ENCODE measurements at regions not wholly inside any gene's neighbourhood (a gene's known extent, or its start where the extent isn't known, plus 50 kb on each side); places are given as distances from the start of the nearest gene placed in this dataset.

DNA sequence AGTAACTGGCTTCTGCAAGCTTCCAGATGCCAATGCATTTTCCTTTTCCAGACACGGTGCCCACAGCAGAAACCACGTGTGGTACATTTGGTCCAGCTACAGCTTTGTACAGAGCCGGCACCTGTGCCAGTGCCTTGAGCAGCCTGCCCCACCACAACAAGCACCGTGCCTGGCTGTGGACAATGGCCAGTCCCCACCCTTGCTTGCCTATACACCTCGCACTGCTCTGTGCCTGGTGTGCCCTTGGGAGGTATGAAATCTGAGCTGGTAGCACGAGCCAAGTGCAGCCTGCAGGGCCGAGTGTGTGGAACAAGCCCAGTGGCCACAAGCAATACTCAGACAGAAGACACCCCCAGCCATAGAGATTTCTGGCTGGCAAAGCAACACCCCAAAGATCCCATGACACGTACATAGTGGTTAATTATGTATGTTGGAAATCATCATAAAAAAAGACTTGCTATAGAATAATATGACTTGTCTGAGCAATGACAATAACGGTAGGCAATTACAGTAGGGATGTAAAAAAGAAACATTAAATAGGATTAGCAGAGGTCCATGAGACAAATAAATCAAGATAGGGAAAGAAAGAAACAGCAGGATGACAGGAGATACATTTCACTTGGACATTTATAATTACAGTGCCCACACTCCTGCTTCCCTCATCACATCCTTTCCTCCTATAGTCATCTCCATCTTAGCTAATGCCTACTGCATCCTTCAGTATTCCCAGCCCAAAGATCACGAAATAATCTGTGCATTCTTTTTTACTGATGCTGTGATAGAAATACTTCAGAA lies 1399.5 kb downstream of the PCDH9 start:
- TF ChIP-seq, protein P1, sequence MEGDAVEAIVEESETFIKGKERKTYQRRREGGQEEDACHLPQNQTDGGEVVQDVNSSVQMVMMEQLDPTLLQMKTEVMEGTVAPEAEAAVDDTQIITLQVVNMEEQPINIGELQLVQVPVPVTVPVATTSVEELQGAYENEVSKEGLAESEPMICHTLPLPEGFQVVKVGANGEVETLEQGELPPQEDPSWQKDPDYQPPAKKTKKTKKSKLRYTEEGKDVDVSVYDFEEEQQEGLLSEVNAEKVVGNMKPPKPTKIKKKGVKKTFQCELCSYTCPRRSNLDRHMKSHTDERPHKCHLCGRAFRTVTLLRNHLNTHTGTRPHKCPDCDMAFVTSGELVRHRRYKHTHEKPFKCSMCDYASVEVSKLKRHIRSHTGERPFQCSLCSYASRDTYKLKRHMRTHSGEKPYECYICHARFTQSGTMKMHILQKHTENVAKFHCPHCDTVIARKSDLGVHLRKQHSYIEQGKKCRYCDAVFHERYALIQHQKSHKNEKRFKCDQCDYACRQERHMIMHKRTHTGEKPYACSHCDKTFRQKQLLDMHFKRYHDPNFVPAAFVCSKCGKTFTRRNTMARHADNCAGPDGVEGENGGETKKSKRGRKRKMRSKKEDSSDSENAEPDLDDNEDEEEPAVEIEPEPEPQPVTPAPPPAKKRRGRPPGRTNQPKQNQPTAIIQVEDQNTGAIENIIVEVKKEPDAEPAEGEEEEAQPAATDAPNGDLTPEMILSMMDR (IDR thresholded peaks at IDR 0.05), result no peak
- no peak for DNase-seq (ENCODE audit: low spot score)
- no peak for ATAC-seq (ENCODE audit: low FRiP score)

DNA sequence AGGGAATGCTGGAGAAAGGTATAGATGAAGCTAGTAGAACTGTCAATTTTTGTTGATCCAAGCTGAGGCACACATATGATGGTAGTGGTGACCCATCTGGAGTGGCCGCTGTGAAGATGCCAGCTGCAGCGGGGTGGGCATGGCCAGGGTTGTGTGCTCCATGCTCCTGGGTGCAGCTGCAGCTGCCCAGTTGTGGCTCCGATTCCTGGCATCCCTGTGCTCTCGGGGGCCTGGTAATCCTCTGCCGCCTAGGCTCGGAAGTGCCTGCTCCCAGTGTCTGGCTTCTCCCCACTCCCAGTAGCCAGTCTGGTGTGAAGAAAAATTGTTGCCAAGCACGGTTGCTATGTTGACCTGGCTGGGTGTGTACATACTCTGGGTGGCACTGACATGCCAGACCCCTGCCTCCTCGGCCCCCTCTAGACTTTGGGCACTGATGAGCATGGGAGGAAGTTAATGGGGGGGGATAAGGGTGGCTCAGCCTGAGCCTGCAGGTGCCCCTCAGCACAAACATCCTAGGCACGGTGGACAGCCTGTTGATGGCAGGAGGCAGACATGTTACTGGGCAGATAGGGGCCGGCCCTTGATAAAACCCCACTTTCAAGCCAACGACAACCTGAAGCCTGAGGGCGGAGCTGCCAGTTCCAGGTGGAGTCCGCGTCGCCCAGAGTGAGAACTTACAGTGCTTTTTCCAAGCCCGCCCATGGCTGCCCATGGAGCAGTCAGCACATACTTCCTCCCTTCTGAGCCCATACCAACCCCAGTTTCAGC lies 1400.7 kb downstream of the PCDH9 start:
- no peak for ATAC-seq (ENCODE audit: low FRiP score)
- no peak for DNase-seq (ENCODE audit: low spot score)
- TF ChIP-seq, protein P1 (IDR thresholded peaks at IDR 0.05), result no peak

DNA sequence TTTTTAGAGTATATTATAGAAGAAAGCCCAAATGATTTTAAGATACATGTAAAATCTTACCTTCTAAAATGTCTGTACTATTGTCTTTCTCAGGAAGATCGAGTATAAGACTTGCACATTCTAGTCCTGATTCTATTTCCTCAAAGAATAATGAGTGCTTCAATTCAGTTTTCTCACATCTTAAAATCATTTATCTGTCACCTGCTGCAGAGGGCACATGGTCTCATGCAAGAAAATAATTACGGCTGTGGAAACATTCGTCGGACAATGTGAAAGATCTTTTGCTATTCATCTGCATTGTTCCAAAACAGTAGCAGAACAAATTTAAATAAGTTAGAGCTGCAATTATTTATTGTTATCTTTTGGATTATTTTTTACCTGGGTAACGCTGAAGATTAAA lies 1403.5 kb downstream of the PCDH9 start:
- TF ChIP-seq, protein P1 (IDR thresholded peaks at IDR 0.05), result no peak
- DNase-seq (ENCODE audit: low spot score) (no peak), ATAC-seq (ENCODE audit: low FRiP score) (no peak)

DNA sequence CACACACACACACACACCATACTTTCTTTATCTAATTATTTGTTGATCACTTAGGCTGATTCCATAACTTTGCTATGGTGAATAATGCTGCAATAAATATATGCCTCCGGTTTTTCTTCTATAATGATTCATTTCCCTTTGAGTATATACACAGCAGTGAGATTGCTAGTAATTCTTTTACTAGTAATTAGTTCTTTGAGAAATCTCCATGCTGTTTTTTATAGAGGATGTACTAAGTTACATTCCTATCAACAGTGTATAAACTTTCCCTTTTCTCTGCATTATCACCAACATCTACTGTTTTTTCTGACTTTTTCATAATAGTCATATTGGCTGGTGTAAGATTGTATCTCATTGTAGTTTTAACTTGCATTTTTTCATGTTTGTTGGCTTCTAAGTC lies 1405.1 kb downstream of the PCDH9 start:
- TF ChIP-seq, protein P1 (IDR thresholded peaks at IDR 0.05), result no peak
- ATAC-seq (ENCODE audit: low FRiP score), result no peak
- no peak for DNase-seq (ENCODE audit: low spot score)

DNA sequence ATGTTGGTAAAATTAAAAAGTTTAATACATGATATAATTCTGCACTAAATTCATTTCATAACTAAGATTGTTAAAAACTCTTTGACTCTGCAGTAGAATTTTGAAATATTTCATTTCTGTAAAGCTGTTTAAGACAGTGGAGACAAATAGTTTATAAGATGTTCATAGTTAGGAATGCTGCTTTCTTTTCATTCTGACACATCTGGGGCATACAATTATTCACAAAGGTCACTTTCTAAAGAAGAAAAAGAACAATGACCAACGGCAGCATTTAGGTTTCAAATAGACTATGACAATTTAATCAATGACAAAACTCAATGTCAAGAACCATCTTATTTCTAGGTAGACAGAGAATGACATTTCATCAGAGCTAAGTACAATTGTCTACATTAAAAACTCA lies 1422.1 kb downstream of the PCDH9 start:
- DNase-seq (ENCODE audit: low spot score) (no peak), ATAC-seq (ENCODE audit: low FRiP score) (no peak)
- TF ChIP-seq, protein P1 (IDR thresholded peaks at IDR 0.05), result no peak

DNA sequence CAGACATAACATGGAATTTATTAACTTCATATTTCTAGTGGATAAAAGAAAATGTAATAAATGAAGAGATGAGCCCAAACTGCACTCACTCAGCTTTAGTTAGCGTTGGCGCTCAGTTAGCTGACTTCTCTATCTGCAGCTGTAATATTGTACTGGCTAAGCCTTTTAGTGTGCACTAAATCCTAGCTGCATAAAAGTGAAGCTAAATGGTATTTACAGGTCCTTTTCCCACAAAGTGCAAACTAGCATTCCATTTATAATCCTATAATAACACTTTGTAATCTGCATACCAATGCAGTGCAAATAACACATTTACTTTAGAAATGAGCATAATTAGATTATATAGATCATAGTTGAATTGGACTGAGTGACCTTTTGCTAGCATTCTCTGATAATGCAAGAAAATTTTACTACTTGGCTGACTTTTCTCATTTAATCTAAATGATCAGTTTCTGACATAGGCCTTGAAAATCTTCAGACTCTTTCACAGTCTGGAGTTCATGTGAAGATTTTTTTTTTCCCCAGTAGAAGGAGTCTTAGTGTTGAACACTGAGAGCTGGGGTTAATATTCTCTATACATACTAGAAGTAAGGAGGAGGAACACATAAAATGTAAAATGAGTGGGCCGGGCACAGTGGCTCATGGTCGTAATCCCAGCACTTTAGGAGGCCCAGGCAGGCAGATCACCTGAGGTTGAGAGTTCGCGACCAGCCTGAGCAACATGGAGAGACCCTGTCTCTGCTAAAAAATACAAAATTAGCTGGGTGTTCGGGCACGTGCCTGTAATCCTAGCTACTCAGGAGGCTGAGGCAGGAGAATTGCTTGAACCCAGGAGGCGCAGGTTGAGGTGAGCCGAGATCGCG lies 1426.4 kb downstream of the PCDH9 start:
- TF ChIP-seq, protein P1 (IDR thresholded peaks at IDR 0.05), result no peak
- no peak for ATAC-seq (ENCODE audit: low FRiP score)
- no peak for DNase-seq (ENCODE audit: low spot score)

Data from omental fat pad (tissue), 3 donors.